Epithelial cell of proximal tubule (primary cell): ENCODE measurements at regions not wholly inside any gene's neighbourhood (a gene's known extent, or its start where the extent isn't known, plus 50 kb on each side); places are given as distances from the start of the nearest gene placed in this dataset.
A peak's percentile ranks its signal among the peaks of the same experiment; 100 is the strongest.

Experiments
- DNase-seq: peaks from one replicate; pipeline ENCODE4 v3.0.0-alpha.2; 2011; ENCODE audit warnings: low read depth
- H3K4me3 ChIP-seq: 2 replicates; pipeline ENCODE4 v1.5.1; 2011; ENCODE audit warnings: low read depth, mild to moderate bottlenecking, low read length
- CTCF ChIP-seq: conservative IDR thresholded peaks from 2 replicates; pipeline ENCODE4 v1.5.1; 2012; ENCODE audit warnings: low read depth, mild to moderate bottlenecking, low read length

GRCh38 chr9:613771-614347 lies 227.6 kb upstream of the DMRT1 start:
- peak overlapping the region; percentile 9 for H3K4me3 ChIP-seq
- peak; percentile 38 for DNase-seq
- TF ChIP-seq CTCF = peak; percentile 91

GRCh38 chr9:614431-614830 lies 227.1 kb upstream of the DMRT1 start:
- TF ChIP-seq CTCF = no peak
- DNase-seq = no peak
- no peak overlapping the region for H3K4me3 ChIP-seq

GRCh38 chr9:615756-616155 lies 225.7 kb upstream of the DMRT1 start:
- DNase-seq = no peak
- TF ChIP-seq CTCF = no peak
- no peak overlapping the region for H3K4me3 ChIP-seq

- no peak for TF ChIP-seq CTCF
- no peak for DNase-seq
- H3K4me3 ChIP-seq = no peak overlapping the region
Observed at GRCh38 chr9:616694-617093, 224.8 kb upstream of the DMRT1 start.

- DNase-seq = no peak
- no peak for TF ChIP-seq CTCF
- H3K4me3 ChIP-seq = no peak overlapping the region
Observed at GRCh38 chr9:617445-618085, 223.9 kb upstream of the DMRT1 start.

- TF ChIP-seq CTCF = no peak
- DNase-seq = no peak
- H3K4me3 ChIP-seq = no peak overlapping the region
Observed at GRCh38 chr9:618478-618877, 223.0 kb upstream of the DMRT1 start.
